SH-SY5Y (cell line): ENCODE measurements at regions not wholly inside any gene's neighbourhood (a gene's known extent, or its start where the extent isn't known, plus 50 kb on each side); places are given as distances from the start of the nearest gene placed in this dataset.

ENCODE experiments used
- GATA2 ChIP-seq: IDR thresholded peaks from 2 replicates; pipeline ENCODE4 v1.6.1; 2011; ENCODE audit warnings: mild to moderate bottlenecking, low read depth, low read length
- GATA3 ChIP-seq: IDR thresholded peaks from 2 replicates; pipeline ENCODE4 v1.6.1; 2011; ENCODE audit warnings: low read depth, mild to moderate bottlenecking, low read length, moderate library complexity

DNA sequence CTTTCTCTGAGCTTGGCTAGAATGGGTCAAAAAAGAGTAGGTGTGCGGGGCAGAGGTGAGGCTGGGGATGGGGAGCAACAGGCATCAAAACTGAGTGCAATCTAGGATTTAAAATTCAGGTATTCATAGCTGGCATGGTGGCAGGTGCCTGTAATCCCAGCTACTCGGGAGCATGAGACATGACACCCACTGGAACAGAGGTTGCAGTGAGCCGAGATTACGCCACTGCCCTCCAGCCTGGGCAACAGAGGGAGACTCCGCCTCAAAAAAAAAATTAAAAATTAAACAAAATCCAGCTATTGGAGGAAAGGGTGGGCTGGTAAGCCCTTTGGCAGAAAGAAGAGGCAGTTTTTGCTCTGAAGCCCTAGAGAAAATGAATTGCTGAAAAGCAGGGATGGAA, 485.8 kb upstream of the PROK2 start:
- no peak for TF ChIP-seq GATA3
- no peak for TF ChIP-seq GATA2
